NCI-H1694 (cell line): ENCODE measurements at regions not wholly inside any gene's neighbourhood (a gene's known extent, or its start where the extent isn't known, plus 50 kb on each side); places are given as distances from the start of the nearest gene placed in this dataset.
"Not testable (repeated sequence)": the region's sequence is repeated elsewhere in the genome, so short reads cannot be mapped to it uniquely, and the experiment has no call there.

Experiments
- DNase-seq: peaks from one replicate; lab custom pipeline; 2025; lab: John Stamatoyannopoulos, UW

GRCh38 chr2:122070241-122070731, 314.8 kb downstream of the TSN start:
- DNase-seq: peak; percentile 13

GRCh38 chr2:122072666-122073065, 317.2 kb downstream of the TSN start:
- DNase-seq: no peak

GRCh38 chr2:122074201-122074600, 318.8 kb downstream of the TSN start:
- DNase-seq: no peak

GRCh38 chr2:122075381-122075780, 319.9 kb downstream of the TSN start:
- DNase-seq: no peak

- DNase-seq: no peak
Observed at GRCh38 chr2:122077114-122077513, 321.7 kb downstream of the TSN start.

- DNase-seq: no peak
Observed at GRCh38 chr2:122077771-122078170, 322.3 kb downstream of the TSN start.

GRCh38 chr2:122078451-122078850, 323.0 kb downstream of the TSN start:
- peak; percentile 90 for DNase-seq

- no peak for DNase-seq
Observed at GRCh38 chr2:122079844-122080243, 324.4 kb downstream of the TSN start.

- DNase-seq: no peak
Observed at GRCh38 chr2:122080316-122080715, 324.9 kb downstream of the TSN start.

GRCh38 chr2:122080871-122081270, 325.4 kb downstream of the TSN start:
- no peak for DNase-seq

- no peak for DNase-seq
Observed at GRCh38 chr2:122081751-122082150, 326.3 kb downstream of the TSN start.

- DNase-seq: no peak
Observed at GRCh38 chr2:122083256-122084048, 328.0 kb downstream of the TSN start.

GRCh38 chr2:122085672-122086071, 330.2 kb downstream of the TSN start:
- not testable (repeated sequence) for DNase-seq

GRCh38 chr2:122094557-122094956, 339.1 kb downstream of the TSN start:
- DNase-seq: no peak

GRCh38 chr2:122096761-122097160, 341.3 kb downstream of the TSN start:
- no peak for DNase-seq

GRCh38 chr2:122098306-122098705, 342.9 kb downstream of the TSN start:
- DNase-seq: no peak

GRCh38 chr2:122100346-122100745, 344.9 kb downstream of the TSN start:
- DNase-seq: no peak

- no peak for DNase-seq
Observed at GRCh38 chr2:122100756-122101155, 345.3 kb downstream of the TSN start.

- DNase-seq: no peak
Observed at GRCh38 chr2:122101319-122101718, 345.9 kb downstream of the TSN start.

GRCh38 chr2:122105171-122105876, 349.9 kb downstream of the TSN start:
- DNase-seq: no peak

- DNase-seq: no peak
Observed at GRCh38 chr2:122105877-122106206, 350.4 kb downstream of the TSN start.

- no peak for DNase-seq
Observed at GRCh38 chr2:122108186-122108585, 352.7 kb downstream of the TSN start.

GRCh38 chr2:122112216-122113005, 357.0 kb downstream of the TSN start:
- DNase-seq: no peak
